Left ventricle myocardium inferior (tissue), 1 donor: ENCODE measurements at regions not wholly inside any gene's neighbourhood (a gene's known extent, or its start where the extent isn't known, plus 50 kb on each side); places are given as distances from the start of the nearest gene placed in this dataset.

ENCODE experiments used
- DNase-seq: peaks from one replicate; pipeline ENCODE4 v3.0.0-alpha.2; 2020
- H3K27ac ChIP-seq: fragments of 200-600 bp; replicated peaks from 2 replicates; pipeline ENCODE4 v1.8.0; 2021
- H3K27me3 ChIP-seq: fragments of 200-600 bp; 2 replicates; pipeline ENCODE4 v1.8.0; 2021; ENCODE audit warnings: low read depth
- H3K36me3 ChIP-seq: fragments of 200-600 bp; 2 replicates; pipeline ENCODE4 v1.8.0; 2021
- H3K4me1 ChIP-seq: fragments of 200-600 bp; 2 replicates; pipeline ENCODE4 v1.8.0; 2021
- H3K4me3 ChIP-seq: fragments of 200-600 bp; 2 replicates; pipeline ENCODE4 v1.8.0; 2021; ENCODE audit warnings: mild to moderate bottlenecking, moderate library complexity
- H3K9me3 ChIP-seq: fragments of 200-600 bp; replicated peaks from 2 replicates; pipeline ENCODE4 v1.8.0; 2021
- intact Hi-C: fragments of 100-400 bp; cut with micrococcal nuclease; formaldehyde crosslinking; loops from one replicate; pipeline ENCODE4 v1.11.0; 2022
- TF ChIP-seq, protein P1 (sequence below): fragments of 200-600 bp; IDR thresholded peaks from 2 replicates; pipeline ENCODE4 v1.8.0; 2021; ENCODE audit warnings: antibody characterized with exemption, mild to moderate bottlenecking, borderline replicate concordance
- donor health status: DM: no; HTN: yes; CAD: no; lungs with severe emphysema.

DNA sequence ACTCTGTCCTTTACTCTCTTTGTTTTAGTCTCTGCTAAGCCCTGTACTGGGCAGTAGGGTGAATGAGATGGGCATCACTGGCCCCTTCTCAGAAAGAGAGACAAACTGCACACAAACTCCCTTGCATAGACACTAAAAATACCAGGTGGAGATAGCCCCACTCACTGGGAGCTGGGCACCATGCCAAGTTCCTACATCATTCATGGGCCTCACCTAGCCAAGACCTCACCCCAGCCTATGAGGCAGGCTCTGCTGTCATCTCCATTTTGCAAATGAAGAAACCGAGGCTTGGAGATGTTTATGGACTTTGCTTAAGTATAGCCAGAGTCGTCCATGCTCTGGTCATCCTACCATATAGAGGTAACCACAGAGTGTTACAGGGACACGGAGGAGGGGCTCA is 499.8 kb upstream of the CDH11 start:
- no peaks in the 10 kb centered on the region for H3K36me3 ChIP-seq
- H3K4me1 ChIP-seq: no peaks in the 10 kb centered on the region
- no peak overlapping the region for H3K27ac ChIP-seq
- intact Hi-C loops: no loop called here
- TF ChIP-seq, protein P1, sequence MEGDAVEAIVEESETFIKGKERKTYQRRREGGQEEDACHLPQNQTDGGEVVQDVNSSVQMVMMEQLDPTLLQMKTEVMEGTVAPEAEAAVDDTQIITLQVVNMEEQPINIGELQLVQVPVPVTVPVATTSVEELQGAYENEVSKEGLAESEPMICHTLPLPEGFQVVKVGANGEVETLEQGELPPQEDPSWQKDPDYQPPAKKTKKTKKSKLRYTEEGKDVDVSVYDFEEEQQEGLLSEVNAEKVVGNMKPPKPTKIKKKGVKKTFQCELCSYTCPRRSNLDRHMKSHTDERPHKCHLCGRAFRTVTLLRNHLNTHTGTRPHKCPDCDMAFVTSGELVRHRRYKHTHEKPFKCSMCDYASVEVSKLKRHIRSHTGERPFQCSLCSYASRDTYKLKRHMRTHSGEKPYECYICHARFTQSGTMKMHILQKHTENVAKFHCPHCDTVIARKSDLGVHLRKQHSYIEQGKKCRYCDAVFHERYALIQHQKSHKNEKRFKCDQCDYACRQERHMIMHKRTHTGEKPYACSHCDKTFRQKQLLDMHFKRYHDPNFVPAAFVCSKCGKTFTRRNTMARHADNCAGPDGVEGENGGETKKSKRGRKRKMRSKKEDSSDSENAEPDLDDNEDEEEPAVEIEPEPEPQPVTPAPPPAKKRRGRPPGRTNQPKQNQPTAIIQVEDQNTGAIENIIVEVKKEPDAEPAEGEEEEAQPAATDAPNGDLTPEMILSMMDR: no peak
- H3K27me3 ChIP-seq: peaks cover 84% of the 10 kb centered on the region
- H3K9me3 ChIP-seq: no peaks in the 10 kb centered on the region
- peak; percentile 16 for DNase-seq
- no peak overlapping the region for H3K4me3 ChIP-seq

DNA sequence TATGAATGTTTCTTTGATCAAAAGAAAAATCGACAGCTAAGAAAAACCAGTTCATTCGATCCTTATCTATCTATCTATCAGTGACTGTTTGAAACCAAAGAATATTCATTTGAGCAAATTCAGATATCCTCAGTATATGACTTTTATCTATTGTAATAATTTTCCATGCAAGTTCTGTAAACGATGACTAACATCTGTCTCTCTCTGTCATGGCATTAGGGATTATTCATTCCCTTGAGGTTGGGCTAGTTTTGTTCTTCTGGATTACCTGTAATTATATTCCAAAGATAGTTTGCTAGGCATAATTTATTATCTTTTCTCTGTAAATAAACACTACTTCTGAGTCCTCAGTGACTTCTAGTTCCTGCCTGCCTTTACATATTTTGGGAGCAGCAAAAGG is 497.7 kb upstream of the CDH11 start:
- DNase-seq: no peak
- no peaks in the 10 kb centered on the region for H3K36me3 ChIP-seq
- intact Hi-C loops: no loop called here
- H3K27ac ChIP-seq: no peak overlapping the region
- no peaks in the 10 kb centered on the region for H3K4me1 ChIP-seq
- TF ChIP-seq, protein P1: no peak
- peaks cover 68% of the 10 kb centered on the region for H3K27me3 ChIP-seq
- no peak overlapping the region for H3K4me3 ChIP-seq
- no peaks in the 10 kb centered on the region for H3K9me3 ChIP-seq

DNA sequence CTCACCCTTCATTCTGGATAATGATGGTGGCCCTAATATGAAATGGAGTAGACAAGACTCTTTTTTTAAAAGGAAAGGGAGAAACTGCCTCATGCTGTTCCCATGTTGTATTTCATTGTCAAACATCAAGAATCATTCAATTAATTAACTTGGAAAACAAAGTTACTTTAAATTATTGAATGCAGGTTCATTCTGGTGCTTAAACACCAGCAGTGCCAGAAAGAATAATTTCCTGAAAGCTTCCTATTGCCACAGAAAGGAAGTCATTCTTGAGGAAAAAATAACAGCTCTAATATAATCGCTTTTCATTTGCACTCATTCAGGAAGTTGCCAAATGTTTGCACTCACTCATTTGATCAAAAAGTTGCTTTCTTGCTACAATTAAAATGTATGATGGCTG is 497.1 kb upstream of the CDH11 start:
- TF ChIP-seq, protein P1: no peak
- H3K27me3 ChIP-seq: peaks cover 61% of the 10 kb centered on the region
- no peaks in the 10 kb centered on the region for H3K4me1 ChIP-seq
- intact Hi-C loops: no loop called here
- peaks cover 5% of the 10 kb centered on the region for H3K9me3 ChIP-seq
- H3K4me3 ChIP-seq: no peak overlapping the region
- no peak overlapping the region for H3K27ac ChIP-seq
- no peaks in the 10 kb centered on the region for H3K36me3 ChIP-seq
- no peak for DNase-seq

DNA sequence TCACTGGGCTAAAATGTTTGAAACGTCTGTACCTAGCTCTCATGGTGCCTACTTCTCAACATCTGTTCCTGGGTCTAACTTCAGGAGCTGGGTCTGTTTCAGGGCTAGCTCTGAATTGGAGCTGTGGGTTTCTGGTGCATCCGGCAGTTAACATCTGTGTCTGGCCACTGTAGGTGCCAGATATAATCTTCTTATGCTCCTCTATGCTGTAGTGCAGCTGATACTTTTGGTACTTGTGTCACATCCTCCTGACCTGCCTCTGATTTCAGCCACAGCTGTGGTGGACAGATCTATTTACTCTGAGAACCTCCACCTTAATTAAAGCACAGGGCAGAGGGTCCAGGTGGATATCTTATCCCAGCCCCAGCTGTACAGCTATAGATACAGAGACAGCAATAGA is 496.5 kb upstream of the CDH11 start:
- intact Hi-C loops: no loop called here
- H3K36me3 ChIP-seq: no peaks in the 10 kb centered on the region
- H3K27me3 ChIP-seq: peaks cover 57% of the 10 kb centered on the region
- DNase-seq: no peak
- H3K4me3 ChIP-seq: no peak overlapping the region
- no peaks in the 10 kb centered on the region for H3K4me1 ChIP-seq
- H3K27ac ChIP-seq: no peak overlapping the region
- TF ChIP-seq, protein P1: no peak
- H3K9me3 ChIP-seq: peaks cover 11% of the 10 kb centered on the region

DNA sequence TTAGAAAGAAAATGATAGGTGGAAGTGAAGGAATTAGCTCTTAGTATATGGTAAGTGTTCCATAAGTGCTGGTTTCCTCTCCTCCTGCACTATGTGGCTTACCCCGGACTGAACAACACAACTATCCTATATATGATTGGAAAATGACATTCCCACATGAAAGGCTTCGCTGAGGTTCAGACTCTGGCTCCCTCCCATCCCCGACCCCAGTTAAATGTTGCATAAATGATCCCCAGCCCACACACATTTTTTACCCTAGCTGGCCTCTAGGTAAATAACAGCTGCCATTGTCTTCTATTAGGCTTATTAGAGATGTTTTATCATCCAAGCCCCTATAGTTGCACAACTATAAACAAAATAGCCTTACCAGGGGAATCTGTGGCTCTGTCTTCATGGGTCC is 495.6 kb upstream of the CDH11 start:
- TF ChIP-seq, protein P1: no peak
- Histone ChIP-seq H3K27ac (no peak overlapping the region), H3K4me3 (no peak overlapping the region), H3K27me3 (peaks cover 50% of the 10 kb centered on the region), H3K4me1 (no peaks in the 10 kb centered on the region), H3K9me3 (peaks cover 12% of the 10 kb centered on the region), H3K36me3 (no peaks in the 10 kb centered on the region)
- intact Hi-C loops: no loop called here
- no peak for DNase-seq

DNA sequence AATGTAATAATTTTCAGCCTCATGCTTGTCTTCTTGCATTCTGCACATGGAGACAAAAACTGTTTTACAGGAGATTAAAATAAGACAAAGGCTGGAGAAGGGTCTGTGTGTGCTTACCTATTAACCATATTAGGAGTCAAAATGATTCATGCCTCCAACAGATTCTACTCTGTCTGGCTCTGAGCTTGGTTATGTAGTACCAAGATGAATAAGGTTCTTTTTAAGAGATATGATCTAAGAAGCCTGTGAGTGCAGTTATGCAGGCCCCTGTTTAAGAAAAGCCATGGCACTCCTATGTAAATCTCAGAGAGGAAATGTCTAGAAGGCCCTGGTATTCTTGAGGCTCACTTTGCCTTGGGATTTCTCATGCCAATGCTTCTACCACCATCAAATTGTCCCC is 486.6 kb upstream of the CDH11 start:
- TF ChIP-seq, protein P1: no peak
- no peak overlapping the region for H3K27ac ChIP-seq
- no peak for DNase-seq
- intact Hi-C loops: no loop called here
- H3K9me3 ChIP-seq: peaks cover 2% of the 10 kb centered on the region
- H3K4me3 ChIP-seq: no peak overlapping the region
- H3K36me3 ChIP-seq: no peaks in the 10 kb centered on the region
- no peaks in the 10 kb centered on the region for H3K4me1 ChIP-seq
- H3K27me3 ChIP-seq: no peaks in the 10 kb centered on the region
